G401 (cell line): ENCODE measurements at regions not wholly inside any gene's neighbourhood (a gene's known extent, or its start where the extent isn't known, plus 50 kb on each side); places are given as distances from the start of the nearest gene placed in this dataset.

Source experiments
- DNase-seq: peaks from one replicate; pipeline ENCODE4 v3.0.0-alpha.2; 2015; ENCODE audit warnings: low spot score
- in situ Hi-C: cut with HindIII; loops from 2 replicates; pipeline ENCODE4 v1.10.0; 2016; ENCODE audit warnings: low sequenced_read_pairs, mixed read lengths

DNA sequence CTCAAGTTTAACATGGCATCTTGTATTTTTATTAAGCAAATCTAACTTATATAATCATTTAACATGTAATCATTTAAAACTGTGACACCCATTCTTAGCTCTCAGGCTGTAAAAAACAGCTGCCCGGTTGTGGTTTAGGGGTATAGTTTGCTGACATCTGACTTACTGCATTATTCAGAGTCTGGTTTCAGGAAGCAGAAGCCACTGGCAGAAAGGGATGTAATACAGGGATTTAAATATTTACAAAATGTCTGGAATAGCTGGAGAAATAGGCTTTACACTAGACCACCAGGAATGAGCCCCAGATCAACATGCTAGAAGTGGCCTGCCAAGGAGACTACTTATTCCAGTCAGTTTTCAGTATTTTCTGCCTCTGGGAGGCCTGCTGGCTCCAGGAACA is 421.1 kb downstream of the CD109 start:
- in situ Hi-C loops, result no loop called here
- DNase-seq, result no peak

DNA sequence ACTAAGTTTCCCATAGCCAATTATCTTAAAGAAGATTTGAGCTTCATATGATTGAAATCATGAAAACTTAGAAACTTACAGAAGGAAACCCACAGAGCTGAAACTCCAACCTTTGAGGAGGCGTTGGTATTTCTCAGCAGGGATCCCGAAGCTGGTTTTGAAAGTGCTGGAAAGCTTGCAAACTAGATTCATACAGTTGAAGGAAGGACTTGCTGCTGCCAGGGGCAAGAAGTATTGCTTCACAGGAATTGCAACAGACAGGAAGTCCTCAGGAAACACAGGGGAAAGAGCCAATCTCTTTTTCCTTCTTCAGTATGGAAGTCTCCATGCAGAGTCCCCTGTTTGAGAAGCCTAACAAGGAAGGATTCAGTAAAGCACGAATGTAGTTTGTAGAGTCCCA is 419.7 kb downstream of the CD109 start:
- in situ Hi-C loops, result no loop called here
- no peak for DNase-seq

DNA sequence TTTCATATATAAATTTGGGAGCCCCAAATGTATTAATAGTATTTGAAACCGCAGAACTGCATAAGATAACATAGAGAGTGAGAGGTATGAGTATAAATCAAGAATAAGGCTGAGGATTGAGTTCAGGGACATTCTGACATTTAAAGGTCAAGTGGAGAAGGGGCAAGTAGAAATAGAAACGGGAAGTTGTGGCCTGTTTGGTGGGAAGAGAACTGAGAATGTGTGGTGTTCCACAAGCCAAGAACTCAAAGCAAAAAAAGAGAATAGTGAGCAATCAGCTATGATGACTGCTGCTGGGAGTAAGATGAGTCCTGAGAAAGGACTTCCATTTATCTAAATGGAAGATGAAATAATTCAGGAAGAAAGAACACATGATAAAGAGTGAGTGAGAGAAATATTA is 418.4 kb downstream of the CD109 start:
- DNase-seq, result no peak
- in situ Hi-C loops, result no loop called here

DNA sequence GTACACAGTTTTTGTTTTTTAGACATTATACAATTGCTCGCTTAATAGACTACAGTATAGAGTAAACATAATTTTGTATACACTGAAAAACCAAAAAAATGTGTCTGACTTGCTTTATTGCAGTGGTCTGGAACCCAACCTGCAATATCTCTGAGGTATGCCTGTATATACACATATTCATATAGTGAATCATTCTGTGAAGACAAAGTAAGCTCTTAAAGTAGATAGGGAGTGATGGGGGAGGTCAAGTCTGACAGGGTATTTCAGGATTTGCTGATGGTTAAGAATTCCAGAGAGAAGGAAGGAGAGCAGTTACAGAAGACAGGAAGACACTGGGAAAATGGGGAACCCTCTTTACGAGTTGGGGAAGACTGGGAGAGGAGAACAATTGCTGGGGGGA is 417.9 kb downstream of the CD109 start:
- no peak for DNase-seq
- in situ Hi-C loops, result no loop called here

DNA sequence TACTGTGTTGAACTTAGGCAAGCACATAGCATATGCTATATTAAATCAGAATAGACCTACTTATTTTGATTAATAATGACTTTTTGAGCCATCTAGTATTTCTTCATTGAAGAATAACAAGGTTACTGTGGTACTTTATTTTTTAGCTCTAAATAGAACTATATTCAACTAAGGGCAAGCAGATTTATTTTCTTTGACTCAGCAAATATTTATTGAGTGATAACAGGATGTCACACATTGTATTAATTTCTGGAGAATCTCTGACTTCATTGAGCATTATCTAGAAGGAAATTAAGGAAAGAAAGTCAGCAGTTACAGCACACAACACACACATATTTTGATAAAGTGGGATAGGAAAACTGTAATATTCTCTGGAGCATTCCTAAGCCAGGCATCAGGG is 407.4 kb downstream of the CD109 start:
- no peak for DNase-seq
- in situ Hi-C loops, result no loop called here

DNA sequence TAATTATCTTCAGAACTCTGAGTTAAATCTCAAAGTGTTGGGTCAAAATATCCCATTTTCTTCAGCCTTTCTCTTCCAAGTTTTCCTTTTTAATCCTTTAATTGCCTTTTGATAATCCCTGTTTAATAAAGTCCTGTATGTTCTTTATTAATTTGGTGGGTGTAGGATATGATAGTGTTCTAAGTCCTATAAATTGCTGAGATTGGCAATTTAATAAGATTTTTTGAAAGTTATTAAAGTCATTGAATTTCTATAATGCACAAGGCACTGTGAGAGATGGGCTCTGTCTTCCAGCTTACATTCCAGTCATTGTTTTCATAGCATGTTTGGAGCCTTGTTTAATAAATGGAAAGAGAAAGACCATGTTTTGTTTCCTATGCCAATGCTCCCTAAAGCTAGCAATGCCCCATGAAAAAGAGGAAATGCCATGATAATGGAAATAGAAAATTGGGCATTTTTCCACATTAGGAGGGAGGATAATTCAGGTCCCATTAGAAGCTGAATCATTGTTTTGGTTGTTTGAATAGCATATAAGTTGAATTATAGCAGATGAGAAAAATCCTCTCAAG is 404.8 kb downstream of the CD109 start:
- in situ Hi-C loops, result no loop called here
- no peak for DNase-seq

DNA sequence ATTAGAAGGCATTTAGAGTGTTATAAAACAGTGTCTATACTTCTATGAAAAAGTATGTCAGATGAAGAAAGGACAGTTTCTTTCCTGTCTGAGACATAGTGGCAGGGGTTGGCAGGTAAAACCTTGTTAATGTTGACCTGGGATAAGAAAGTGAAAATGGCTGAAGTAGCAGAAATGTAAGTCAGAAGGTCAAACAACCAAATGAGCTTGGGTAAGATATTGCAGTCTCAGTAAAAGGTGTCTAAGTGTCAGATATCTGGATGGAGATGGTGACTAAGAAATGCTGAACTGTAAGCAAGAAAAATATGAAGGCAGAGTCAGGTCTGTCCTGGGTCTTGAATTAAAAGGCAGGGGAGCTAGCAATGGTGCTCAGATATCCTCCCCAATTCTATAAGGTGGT is 400.3 kb downstream of the CD109 start:
- in situ Hi-C loops, result no loop called here
- DNase-seq, result no peak

DNA sequence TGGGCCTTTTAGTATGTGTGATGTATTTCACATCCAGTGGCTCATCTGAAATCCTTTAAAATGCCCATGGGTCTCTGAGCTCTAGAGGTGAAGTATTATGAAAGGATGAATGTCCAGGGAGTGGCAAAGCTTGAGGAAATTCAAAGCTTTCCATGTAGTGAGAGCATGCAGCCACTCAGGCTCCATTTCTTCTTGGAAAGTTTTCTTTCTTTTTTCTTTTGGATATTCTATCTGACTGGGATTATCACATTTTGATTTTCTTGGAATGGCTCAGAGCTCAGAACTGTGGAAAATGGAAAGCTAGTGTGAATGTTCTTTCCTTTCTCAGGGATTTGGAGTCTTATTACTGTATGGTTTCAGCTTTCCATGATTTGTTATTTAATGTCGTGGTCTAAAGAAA is 397.4 kb downstream of the CD109 start:
- in situ Hi-C loops, result no loop called here
- DNase-seq, result no peak

DNA sequence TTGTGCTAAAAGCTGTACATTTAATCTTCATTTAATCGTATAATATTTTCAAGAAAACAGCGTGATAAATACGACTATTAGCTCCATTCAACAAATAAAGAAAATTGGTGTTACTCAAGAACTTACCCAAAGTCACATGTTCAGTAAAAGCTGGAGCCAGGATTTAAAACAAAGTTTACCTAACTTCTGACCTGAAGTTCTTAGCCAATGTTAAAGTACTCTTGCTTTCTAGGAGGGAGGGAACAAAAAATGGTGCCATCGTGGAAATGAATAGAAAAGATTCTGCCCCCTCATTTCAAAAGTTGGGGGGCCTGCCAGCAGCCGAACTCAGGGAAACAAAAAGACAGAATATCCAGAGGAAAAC is 395.8 kb downstream of the CD109 start:
- DNase-seq, result no peak
- in situ Hi-C loops, result no loop called here

DNA sequence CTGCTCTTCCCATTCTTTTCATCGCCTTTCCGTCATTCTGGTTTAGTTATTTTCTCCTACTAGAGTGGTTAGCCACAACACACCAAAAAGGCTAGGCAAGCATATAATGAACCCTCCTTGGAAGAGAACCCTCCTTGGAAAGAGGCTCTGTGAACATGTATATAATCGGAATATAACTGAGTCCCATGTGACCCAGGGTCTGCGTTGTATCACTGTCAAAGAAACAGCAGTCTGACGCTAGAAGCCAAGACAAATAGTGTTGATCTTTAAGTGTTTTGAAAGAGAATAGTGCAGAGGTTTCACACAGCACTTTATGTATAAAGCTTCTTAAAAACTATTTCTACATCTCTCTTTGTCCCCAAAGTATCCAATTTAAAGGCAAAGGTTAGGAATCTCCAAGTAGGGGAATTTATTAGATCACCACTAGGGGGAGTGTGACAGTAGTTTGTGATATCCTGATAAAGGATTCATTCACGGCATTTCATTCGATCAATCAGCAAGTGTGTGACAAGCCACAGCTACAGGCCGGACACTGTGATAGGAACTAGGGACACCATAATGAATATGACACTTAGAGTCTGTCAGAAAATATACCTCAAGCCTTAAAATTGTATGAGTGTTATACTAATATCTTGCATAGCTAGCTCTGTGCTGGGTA is 395.3 kb downstream of the CD109 start:
- peak; percentile 7 for DNase-seq
- in situ Hi-C loops, result no loop called here

DNA sequence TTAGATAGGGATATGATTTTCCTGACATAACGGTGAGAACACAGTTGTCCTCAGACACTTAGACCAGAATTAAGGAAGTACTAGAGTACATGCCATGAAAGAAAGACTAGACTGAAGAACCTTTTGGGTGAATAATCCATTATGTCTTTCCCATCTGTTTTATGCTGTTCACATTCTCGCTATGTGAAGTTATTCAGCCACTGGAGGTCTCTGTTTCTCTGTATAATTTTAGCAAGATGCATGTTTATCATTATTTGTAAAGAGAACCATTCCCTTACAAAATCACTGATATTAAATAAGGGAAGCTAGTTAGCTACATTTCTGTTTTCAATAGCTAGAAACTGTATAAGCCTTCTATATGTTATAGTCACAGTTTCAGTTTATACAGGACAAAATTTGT is 391.9 kb downstream of the CD109 start:
- no peak for DNase-seq
- in situ Hi-C loops, result no loop called here

DNA sequence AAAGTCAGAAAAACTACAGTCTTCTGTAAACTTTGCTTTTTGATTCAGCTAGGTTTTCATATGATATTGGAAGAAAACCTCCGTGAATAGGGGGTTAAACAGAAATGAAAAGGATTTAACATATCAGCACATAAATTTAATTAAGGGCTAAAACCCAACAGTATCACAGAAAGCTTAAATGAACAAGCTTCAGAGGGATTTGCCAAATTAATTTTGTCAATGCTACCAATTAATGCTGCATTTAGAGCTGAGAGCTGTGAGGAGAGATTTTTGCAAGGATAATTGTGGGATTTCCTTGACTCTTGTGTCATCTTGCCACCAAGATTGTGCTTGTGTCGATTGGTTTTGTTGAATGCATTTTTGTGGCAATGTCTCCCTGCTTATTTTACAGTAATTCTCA is 379.9 kb downstream of the CD109 start:
- no peak for DNase-seq
- in situ Hi-C loops, result no loop called here

DNA sequence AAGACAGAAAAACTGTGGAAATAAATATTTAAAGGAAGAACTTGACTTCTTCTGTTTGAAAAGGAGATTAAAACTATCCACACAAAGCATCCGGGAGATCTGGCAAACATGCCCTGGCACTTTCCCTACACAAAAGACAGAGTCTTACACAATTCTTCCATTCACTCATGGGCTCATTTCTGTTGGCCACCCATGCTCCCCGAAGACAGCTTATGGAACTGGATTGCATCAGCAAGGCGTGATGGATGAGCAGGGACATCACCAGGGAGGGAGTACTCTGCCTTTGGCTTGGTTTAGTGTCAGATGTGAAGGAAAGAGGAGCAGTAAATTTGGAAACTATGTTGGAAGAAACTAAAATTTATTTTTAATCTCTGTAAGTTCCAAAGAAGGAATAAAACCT is 379.3 kb downstream of the CD109 start:
- in situ Hi-C loops, result no loop called here
- DNase-seq, result no peak

DNA sequence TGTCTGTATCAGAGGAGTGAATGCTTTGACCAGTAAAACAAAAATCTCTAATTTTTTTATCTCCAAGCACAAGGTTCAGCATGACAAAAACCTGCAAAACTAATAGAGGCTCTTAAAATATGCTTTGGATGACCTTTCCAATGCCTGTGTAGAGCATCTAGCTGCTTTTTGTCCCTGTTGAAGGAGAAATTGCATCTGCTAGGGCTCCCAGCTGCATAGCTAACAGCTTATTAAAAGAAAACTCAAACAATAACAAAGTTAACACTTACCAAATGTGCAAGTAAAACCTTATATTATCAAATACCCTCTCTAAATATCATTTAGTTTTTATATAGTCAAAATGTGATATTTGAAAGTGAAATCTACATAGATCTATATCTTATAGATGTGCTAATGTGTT is 378.6 kb downstream of the CD109 start:
- DNase-seq, result no peak
- in situ Hi-C loops, result no loop called here

DNA sequence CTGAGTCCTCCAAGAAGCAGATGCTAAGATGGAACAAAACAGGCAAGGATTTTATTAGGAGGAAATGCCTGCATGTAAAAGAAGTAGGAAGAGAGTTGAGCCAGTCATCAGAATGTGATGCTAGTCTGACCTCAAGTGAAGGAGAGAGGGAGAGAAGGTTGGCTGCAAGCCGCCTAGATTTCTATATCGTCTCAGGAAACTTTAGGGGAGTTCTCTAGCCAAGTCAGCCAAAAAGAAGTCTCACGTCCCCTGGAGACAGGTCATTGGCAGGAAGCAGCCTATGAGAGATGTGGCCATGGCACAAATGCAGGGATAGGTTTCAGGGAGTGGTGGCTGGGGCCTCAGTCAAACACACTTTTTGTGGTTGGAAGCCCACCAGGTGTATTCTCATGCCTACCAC is 378.0 kb downstream of the CD109 start:
- no peak for DNase-seq
- in situ Hi-C loops, result no loop called here

DNA sequence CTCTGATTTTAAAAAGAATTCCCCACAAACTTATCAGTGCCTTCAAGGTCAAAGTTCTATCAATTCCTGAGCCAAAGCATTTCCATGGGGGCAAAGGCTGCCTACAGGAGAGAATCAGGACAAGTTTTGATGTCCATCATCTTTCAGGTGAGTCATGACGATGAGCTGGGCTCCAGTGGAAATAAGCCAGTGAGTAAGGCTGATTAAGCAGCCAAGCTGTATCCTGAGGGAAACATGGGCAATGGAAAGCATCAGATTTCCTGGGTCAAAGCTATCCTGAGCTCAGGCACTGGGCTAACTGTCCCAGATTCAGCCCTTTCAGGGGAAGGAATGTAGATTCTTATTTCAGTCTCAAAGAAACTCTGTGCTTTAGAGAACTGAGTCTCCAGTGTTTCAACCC is 377.4 kb downstream of the CD109 start:
- DNase-seq, result no peak
- in situ Hi-C loops, result no loop called here

DNA sequence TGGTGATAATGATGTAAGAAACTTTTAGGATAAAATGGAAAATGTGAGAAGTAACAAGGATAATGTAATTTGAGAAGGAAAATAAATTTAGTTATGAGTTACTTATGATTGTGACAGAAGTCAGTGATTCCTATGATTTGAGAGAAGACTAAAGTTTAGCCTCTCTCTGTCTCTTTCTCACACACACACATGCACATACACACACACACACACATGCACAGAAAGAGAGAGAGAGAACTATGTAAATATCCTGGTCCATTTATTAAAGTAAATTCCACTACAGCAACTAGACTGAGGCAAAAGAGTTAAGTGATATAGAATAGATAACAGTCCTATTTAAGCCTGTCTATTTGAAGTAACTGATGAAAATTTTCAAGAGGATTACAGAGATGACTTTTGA is 375.2 kb downstream of the CD109 start:
- no peak for DNase-seq
- in situ Hi-C loops, result no loop called here

DNA sequence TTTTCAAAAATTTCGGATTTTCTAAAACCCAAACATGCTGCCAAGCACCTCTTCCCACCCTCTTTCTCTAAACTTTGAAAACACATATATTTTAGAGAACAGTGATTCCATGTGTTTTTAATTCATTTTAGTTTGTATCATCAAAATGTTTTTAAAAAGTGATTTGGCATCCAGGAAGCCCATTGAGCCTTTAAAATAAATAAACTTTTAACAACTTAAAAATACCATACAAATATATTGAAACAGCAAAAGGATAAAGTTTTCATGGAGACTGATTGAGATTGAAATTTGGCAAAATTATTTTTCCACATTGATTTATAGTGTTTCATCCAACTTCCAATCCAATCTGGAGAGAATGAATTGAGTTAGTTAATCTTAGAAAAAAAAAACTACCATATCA is 374.7 kb downstream of the CD109 start:
- in situ Hi-C loops, result no loop called here
- DNase-seq, result no peak

DNA sequence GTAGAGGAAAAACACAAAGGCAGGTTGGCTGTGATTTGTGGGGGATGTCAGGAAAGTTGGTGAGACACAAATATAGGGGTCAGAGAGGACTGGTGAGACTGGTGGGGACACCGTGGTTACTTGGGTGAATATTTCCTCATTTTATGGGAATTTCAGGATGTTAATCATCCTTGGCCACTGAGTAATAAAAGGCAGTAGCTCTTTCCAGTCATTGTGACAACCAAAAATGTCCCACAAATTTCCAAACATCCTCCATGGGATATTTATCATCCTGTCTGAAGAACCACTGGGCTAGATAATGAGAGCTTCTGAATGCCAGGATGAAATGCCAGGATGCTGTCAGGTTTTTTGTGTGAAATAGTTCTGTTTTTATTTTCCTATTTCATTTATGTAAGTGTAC is 374.1 kb downstream of the CD109 start:
- in situ Hi-C loops, result no loop called here
- DNase-seq, result no peak

DNA sequence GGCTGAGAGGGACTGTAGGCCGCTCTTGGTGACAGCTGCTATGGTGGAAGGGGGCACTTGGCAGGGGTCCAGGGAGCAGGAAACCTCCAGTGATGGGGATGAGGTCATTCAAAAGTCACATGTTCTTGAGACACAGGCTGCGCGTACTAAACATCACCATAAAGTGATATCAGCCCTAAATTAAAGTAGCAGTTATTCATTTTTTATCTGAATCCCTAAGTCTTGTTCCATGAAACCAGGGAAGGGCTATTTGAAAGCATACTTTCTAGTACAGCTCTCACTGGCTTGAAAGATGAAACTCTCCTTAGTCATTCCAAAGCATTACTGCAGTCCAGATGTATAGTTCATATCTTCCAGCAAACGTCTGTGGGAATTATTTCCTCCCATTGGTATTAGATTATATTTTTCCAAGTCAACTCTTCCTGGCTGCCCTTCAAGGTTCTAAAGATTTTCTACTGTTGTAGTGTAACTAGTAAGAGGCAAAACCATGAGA is 373.1 kb downstream of the CD109 start:
- in situ Hi-C loops, result no loop called here

DNA sequence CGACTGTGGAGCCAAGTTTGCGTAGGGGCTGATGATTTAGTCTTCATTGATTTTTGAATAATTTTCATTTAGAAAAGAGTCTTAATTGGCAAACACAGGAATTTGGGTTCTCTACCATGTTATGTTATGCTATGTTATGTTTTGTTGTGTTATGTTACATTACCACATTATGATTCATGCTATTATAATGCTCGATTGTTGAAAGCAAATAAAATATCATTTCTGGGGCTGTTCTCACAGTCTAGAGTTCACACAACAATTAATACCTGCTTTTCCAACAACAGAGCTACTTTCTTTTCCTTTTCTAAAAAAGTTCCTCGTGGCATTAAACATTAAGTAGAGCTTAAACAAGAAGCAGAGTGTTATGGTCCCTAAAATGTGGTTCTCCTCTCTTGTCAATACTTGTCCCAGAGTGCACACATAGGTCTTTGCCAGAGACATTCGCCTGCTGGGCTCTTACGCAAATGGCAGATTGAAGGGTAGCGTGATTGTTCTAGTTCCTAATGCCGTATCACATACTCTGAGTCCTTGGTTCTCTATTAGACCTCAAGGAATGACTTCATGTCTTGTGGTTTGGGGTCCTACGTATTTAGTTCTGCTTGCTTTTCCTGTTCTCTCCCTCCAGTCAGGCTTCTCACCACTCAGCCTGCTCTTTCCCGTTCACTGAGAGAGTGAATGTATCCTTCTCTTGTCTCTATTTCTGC is 370.3 kb downstream of the CD109 start:
- in situ Hi-C loops, result no loop called here
- no peak for DNase-seq

More for the DNA sequence above, 373.1 kb downstream of the CD109 start:
- no peak for DNase-seq
